ENCODE measurements at regions not wholly inside any gene's neighbourhood (a gene's known extent, or its start where the extent isn't known, plus 50 kb on each side); places are given as distances from the start of the nearest gene placed in this dataset.

DNA sequence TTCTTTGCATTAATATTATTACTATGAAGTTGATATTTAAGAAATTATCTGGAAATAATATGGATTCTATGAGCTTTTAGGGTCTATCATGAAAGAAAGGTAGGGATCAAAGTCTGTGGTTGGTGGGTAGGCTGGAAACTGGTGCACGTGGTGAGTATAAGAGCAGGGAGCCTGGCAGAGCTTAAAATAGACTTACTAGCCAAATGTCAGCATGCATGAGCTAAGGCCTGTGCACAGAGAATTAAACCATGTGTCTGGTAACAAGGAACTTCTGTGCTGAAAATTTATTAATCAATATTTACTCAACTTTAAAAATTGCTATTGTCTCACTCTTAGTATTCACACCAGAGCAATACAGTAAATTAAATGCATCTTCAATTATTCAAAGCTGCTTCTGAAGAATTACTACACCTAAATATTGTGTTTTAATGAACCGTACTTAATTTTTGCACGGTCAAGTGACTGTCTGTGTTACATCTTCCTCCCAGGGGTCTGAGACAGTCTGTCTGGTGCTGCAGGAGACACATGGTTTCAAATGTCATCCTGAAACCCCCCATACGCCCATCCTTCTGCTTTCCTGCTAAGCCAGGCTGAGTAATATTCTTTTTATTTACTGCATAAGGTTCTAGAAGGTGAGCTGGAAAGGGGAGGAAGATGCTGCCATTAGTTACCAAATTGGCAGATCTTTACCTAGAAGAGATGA lies 161.0 kb upstream of the NLRP1 start:
- TF ChIP-seq, protein P1, sequence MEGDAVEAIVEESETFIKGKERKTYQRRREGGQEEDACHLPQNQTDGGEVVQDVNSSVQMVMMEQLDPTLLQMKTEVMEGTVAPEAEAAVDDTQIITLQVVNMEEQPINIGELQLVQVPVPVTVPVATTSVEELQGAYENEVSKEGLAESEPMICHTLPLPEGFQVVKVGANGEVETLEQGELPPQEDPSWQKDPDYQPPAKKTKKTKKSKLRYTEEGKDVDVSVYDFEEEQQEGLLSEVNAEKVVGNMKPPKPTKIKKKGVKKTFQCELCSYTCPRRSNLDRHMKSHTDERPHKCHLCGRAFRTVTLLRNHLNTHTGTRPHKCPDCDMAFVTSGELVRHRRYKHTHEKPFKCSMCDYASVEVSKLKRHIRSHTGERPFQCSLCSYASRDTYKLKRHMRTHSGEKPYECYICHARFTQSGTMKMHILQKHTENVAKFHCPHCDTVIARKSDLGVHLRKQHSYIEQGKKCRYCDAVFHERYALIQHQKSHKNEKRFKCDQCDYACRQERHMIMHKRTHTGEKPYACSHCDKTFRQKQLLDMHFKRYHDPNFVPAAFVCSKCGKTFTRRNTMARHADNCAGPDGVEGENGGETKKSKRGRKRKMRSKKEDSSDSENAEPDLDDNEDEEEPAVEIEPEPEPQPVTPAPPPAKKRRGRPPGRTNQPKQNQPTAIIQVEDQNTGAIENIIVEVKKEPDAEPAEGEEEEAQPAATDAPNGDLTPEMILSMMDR (IDR thresholded peaks at IDR 0.05; ENCODE audit: borderline replicate concordance, extremely low read depth, low read length, poor library complexity, severe bottlenecking), result no peak
- no peak for TF ChIP-seq EZH2 (IDR thresholded peaks at IDR 0.05; ENCODE audit: borderline replicate concordance, low read depth, low read length, severe bottlenecking)
